Non-pigmented ciliary epithelial cell (primary cell): ENCODE measurements at regions not wholly inside any gene's neighbourhood (a gene's known extent, or its start where the extent isn't known, plus 50 kb on each side); places are given as distances from the start of the nearest gene placed in this dataset.

Experiments
- DNase-seq: peaks from one replicate; pipeline ENCODE4 v3.0.0-alpha.2; 2010; ENCODE audit warnings: low read depth

DNA sequence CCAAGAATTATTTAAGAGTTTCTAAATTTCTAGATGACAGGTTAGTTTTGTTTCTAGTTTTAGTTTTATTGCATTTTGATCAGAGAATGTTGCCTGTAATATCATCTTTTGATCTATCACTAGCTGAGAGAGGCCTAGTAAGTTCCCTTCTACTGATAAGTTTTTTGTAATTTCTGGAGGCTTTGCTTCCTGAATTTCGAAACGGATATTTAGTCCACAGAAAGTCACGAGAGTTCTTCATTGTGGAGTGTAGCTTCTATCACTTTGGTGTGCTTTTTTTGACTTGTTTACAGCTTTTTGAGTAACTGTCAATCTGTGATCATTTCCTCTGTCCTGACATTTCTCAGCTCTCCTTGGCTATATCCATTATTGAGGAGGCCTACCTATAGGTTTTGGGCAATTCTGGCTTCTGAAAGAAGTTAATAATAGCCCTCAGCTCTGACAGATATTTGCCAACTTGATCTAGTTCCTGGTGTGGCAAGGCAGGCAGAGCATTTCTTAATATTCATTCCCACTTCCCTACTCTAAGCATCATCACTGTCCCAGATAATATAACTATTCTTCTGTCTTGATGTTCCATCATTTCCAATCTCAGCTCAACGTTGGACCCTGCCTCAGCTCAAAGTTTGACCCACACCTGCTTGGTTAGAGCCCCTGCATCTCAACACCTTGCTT lies 171.3 kb downstream of the BLID start:
- DNase-seq = no peak

DNA sequence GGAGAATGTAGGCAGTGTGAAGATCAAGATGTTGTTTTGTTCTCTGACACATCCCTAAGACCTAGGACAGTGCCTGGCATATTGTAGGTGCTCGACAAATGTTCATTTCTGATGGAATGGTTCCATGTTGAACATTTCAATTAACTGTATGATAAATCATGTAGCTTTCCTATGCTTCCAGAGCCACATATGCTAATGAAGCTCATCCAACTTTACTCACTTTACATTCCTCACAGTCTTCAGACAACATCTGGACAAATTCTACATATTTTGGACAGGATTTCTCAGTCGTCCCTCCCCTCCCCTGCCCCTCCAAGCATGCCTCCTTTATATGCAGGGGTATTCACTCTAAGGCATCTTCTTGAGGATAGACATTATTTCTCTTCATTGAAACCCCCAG lies 177.9 kb downstream of the BLID start:
- no peak for DNase-seq

DNA sequence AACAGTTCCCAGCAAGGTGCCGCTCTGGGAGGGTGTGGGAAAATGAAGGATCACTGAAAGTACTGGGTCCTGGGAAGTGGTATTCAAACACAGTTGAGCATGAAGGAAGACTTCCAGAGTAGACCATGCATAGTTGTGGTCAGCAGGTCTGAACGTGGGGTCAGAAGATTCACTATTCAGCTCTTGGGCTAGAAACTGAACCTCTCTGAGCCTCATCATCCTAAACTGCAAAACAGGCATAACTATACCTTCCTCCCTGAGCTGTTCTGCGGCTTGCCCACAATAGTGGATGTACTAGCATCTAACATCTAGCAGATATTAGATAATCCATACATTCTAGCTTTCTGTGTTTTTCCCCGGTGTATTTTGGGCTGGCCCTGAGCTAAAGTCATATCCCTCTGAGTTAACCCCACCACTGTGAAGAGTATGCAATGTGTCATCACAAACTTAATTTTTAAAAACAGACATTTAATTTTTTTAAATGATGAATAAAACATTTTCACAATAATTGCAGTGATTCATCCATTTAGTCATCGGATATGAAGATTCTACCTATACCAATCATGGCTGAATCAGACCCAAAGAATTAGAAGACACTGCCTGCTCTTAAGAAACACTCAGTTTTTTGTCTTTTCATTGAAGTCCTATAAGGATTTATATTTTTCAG lies 179.1 kb downstream of the BLID start:
- DNase-seq = no peak

DNA sequence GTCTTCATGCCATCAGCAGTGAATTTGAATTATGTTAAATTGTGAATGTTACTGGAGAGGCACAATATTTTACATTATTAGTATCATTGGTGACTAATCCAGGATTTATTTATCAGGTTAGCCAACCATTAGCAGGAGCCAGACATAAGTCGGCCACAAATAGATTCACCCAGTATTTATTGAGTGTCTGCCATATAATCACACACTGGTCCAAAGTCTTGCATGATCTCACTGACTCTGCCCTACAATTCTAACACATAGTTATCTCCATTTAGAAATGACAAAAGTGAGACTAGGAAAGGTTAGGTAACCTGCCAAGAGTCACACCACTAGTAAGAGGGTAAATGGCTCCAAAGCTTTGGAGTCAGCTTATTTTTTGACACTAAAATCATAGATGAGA lies 179.6 kb downstream of the BLID start:
- DNase-seq = no peak

DNA sequence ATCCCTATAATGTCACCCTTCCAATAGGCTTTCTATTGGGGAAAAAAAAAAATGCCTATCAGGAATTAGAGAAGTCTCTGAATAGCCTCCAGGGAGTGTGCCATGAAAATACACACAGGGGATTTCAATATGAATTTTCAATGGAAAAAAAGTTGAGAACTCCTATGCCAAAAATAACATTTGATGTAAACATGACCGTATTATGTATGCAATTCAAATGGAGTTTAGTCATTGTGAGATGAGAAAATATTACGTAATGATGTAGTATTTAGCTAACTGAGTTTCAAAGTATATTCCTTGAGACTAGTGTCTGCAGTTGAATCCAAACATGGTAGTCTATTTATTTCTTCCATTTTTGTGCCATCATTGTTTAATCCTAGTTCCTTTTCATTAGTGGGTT lies 182.3 kb downstream of the BLID start:
- no peak for DNase-seq

GRCh38 chr11:121933294-121933693 lies 182.7 kb downstream of the BLID start:
- no peak for DNase-seq

DNA sequence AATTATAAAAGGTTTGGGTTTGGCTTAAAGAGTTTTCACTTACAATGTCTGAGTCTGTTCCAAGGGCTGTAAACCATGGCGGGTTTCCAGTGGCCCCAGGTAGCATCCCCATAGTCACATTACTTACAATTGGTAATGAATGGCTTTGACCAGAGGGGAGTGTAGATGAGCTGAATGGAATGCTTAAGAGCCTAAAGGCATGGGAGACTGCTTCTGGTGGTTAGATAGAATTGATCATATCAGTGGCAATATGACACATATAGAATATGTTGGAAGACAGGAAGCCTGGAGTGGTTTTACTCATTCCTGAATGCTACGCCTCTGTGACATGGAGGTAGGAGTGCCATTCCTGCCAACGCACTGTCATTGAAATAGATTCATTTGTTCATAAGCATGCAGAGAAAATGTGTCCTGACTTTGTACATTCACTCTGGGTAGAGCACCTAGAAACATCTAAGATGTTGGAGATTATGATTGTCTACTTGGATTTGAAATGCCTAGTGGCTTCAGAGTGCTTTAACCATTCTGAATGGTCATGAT lies 183.3 kb downstream of the BLID start:
- no peak for DNase-seq

DNA sequence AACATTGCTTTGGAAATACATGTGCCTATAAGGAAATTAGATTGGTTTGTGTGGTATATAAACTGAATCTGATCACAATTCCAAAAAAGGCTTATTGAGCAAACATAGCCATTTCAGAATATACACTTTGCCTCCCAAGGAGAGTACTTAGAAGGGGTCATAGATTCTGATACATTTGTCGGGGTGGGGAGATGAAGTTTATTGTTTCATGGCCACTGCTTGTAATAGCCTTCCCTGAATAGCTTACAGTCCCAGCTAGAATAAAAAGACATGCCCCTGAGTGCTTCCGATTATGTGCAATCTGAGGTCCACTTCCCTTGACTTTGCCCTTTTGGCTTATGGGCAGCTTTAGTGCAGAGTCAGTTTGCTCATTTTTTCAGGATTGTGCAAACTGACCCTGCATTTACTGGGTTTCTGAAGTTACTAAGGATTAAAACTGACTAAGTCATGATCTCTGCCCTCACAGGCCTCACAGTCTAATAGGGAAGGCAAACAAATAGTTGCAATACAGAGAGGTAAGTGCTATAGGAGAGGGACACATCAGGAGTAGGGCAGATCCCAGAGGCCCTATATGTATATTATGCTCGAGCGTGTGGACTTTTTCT lies 184.2 kb downstream of the BLID start:
- DNase-seq = no peak

DNA sequence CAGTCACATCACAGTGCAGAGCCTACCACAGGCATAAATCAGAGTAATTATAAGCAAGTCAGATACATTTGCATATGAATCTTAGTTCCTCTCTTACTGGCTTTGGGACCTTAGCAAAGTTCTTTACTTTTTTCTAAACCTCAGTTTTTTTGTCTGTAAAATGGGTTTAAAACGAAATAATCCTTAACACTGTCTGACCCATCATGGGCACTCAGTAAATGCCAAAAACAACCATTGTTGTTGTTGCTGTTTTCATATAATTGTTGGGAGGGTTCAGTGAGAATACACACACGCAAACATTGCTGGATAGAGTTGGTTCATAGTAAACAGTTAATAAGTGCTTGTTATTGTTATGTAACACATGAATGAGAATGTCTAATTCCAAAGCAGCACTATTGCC lies 184.9 kb downstream of the BLID start:
- DNase-seq = no peak

- DNase-seq = no peak
Measured at GRCh38 chr11:121930004-121930965, 185.7 kb downstream of the BLID start.

- DNase-seq = no peak
Measured at GRCh38 chr11:121929581-121929980, 186.4 kb downstream of the BLID start.

- no peak for DNase-seq
Measured at GRCh38 chr11:121928597-121929580, 187.1 kb downstream of the BLID start.

- no peak for DNase-seq
Measured at GRCh38 chr11:121927789-121928188, 188.2 kb downstream of the BLID start.

GRCh38 chr11:121927097-121927785 lies 188.8 kb downstream of the BLID start:
- no peak for DNase-seq

- no peak for DNase-seq
Measured at GRCh38 chr11:121924191-121924590, 191.8 kb downstream of the BLID start.

DNA sequence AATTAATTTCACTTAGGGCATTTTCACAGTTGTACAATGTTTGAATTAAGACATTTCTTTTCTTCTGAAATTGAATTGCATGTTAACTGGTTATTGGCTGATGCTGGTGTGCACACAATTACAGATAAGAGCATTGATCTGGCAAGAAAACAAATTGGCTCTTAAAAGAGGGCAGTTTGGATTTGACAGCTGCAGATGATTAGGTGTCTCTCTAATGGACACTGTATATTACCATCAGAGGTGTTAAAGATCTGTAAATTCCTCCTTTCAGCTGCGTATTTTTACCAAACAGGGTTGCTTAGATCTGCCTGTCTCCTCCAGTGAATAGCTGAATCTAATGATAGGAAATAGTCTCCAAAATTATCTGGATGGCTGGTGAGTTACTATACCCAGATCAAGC lies 198.5 kb downstream of the BLID start:
- DNase-seq = no peak

- no peak for DNase-seq
Measured at GRCh38 chr11:121914508-121915059, 201.4 kb downstream of the BLID start.

DNA sequence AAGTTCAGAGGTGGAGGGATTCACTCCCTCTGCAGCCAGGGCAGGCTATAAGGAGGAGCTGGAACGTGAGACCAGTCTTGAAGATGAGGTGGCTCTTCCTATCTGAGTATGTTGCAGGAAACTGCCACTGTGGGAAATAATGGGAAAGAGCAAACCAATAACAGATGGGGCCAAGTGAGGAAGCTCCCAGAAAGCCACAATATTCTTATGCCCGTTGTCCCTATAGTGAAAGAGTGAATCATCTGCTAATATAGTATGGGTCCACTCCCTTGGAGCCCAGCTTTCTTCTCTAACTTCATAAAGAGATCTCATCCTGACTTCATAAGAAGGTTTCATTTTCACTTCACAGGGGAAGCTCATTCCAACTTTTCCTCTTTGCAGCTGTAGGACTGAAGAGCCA lies 206.4 kb downstream of the BLID start:
- DNase-seq = no peak

- no peak for DNase-seq
Measured at GRCh38 chr11:121907379-121907778, 208.6 kb downstream of the BLID start.

GRCh38 chr11:121904148-121904547 lies 211.9 kb downstream of the BLID start:
- DNase-seq = no peak
